Suppressor macrophage treated with lipopolysaccharide for 1 hour (primary cell): ENCODE measurements at regions not wholly inside any gene's neighbourhood (a gene's known extent, or its start where the extent isn't known, plus 50 kb on each side); places are given as distances from the start of the nearest gene placed in this dataset.
"Not testable (repeated sequence)": the region's sequence is repeated elsewhere in the genome, so short reads cannot be mapped to it uniquely, and the experiment has no call there.

Experiments
- DNase-seq, 3 donors: peaks; one replicate each; pipeline ENCODE4 v3.0.0-alpha.2; 2020 to 2022

GRCh38 chr2:192814376-192814775, 619.6 kb upstream of the TMEFF2 start:
- DNase-seq: no peak

- DNase-seq: no peak
These were observed 618.6 kb upstream of the TMEFF2 start for GRCh38 chr2:192813341-192813740.

GRCh38 chr2:192809173-192809572, 614.4 kb upstream of the TMEFF2 start:
- DNase-seq: no peak

- no peak for DNase-seq
These were observed 588.9 kb upstream of the TMEFF2 start for GRCh38 chr2:192783643-192784042.

GRCh38 chr2:192775459-192776262, 580.9 kb upstream of the TMEFF2 start:
- DNase-seq: no peak

- no peak for DNase-seq
These were observed 580.3 kb upstream of the TMEFF2 start for GRCh38 chr2:192775011-192775410.

GRCh38 chr2:192773044-192773443, 578.3 kb upstream of the TMEFF2 start:
- DNase-seq: no peak

GRCh38 chr2:192749611-192750200, 555.0 kb upstream of the TMEFF2 start:
- DNase-seq: no peak

- no peak for DNase-seq
These were observed 547.2 kb upstream of the TMEFF2 start for GRCh38 chr2:192741889-192742288.

- DNase-seq: no peak
These were observed 540.7 kb upstream of the TMEFF2 start for GRCh38 chr2:192735447-192735846.

- DNase-seq: no peak
These were observed 534.6 kb upstream of the TMEFF2 start for GRCh38 chr2:192729369-192729768.

- no peak for DNase-seq
These were observed 531.3 kb upstream of the TMEFF2 start for GRCh38 chr2:192725991-192726390.

- DNase-seq: no peak
These were observed 524.9 kb upstream of the TMEFF2 start for GRCh38 chr2:192719629-192720028.

GRCh38 chr2:192718340-192718739, 523.6 kb upstream of the TMEFF2 start:
- DNase-seq: no peak

GRCh38 chr2:192700934-192701333, 506.2 kb upstream of the TMEFF2 start:
- no peak for DNase-seq

GRCh38 chr2:192697880-192698279, 503.1 kb upstream of the TMEFF2 start:
- no peak for DNase-seq

GRCh38 chr2:192696857-192697256, 502.1 kb upstream of the TMEFF2 start:
- DNase-seq: no peak

GRCh38 chr2:192687015-192687414, 492.3 kb upstream of the TMEFF2 start:
- DNase-seq: no peak

- DNase-seq: not testable (repeated sequence)
These were observed 487.8 kb upstream of the TMEFF2 start for GRCh38 chr2:192682511-192682910.

GRCh38 chr2:192675681-192676080, 480.9 kb upstream of the TMEFF2 start:
- no peak for DNase-seq

GRCh38 chr2:192669505-192670091, 474.9 kb upstream of the TMEFF2 start:
- DNase-seq: no peak

- DNase-seq: not testable (repeated sequence)
These were observed 465.8 kb upstream of the TMEFF2 start for GRCh38 chr2:192660555-192660954.

- no peak for DNase-seq
These were observed 462.6 kb upstream of the TMEFF2 start for GRCh38 chr2:192657362-192657761.

- DNase-seq: no peak
These were observed 461.2 kb upstream of the TMEFF2 start for GRCh38 chr2:192655916-192656315.
